ENCODE measurements at regions not wholly inside any gene's neighbourhood (a gene's known extent, or its start where the extent isn't known, plus 50 kb on each side); places are given as distances from the start of the nearest gene placed in this dataset.

DNA sequence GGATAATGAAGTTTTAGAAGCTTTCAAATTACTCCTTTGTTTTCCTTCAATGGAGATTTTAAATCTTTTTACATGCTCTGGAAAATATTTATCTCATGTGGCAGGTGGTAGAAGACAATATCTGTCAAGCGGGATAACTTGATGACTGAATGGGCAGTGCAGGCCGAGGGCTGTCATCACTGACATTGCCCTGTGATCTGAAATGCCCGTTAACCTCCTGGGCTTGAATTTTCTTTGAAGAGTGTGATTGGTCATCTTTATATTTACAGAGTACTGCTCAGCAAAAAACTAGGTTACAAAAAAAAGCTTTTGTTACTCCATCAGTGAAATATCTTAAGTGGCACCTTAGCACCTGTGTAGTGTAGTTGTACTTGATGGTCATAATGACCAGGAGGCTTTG, 147.5 kb downstream of the GATB start:
- FAIRE-seq = no peak

- FAIRE-seq = no peak
Observed at GRCh38 chr4:151614561-151614960, 146.2 kb downstream of the GATB start.

- FAIRE-seq = no peak
Observed at GRCh38 chr4:151618858-151619257, 141.9 kb downstream of the GATB start.

DNA sequence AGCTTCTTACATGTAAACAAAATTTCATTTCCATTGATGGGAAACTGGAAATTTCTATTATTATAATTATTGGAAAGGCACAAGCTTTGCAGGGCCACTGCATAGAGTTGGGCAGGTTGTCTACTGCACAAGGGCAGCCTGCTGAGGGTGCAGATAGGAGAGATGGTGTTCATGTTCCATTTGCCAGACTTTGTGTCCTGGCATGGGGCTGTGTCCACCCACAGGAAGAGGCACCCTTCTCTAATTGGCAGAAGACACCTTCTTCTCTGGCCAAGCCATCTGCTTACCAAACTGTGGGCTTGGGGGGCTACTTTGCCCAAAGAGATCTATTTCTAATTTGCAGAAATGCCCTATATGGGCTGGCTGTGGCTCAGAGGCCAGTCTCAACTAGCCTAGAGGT, 140.7 kb downstream of the GATB start:
- FAIRE-seq = no peak
